ENCODE measurements at regions not wholly inside any gene's neighbourhood (a gene's known extent, or its start where the extent isn't known, plus 50 kb on each side); places are given as distances from the start of the nearest gene placed in this dataset.

DNA sequence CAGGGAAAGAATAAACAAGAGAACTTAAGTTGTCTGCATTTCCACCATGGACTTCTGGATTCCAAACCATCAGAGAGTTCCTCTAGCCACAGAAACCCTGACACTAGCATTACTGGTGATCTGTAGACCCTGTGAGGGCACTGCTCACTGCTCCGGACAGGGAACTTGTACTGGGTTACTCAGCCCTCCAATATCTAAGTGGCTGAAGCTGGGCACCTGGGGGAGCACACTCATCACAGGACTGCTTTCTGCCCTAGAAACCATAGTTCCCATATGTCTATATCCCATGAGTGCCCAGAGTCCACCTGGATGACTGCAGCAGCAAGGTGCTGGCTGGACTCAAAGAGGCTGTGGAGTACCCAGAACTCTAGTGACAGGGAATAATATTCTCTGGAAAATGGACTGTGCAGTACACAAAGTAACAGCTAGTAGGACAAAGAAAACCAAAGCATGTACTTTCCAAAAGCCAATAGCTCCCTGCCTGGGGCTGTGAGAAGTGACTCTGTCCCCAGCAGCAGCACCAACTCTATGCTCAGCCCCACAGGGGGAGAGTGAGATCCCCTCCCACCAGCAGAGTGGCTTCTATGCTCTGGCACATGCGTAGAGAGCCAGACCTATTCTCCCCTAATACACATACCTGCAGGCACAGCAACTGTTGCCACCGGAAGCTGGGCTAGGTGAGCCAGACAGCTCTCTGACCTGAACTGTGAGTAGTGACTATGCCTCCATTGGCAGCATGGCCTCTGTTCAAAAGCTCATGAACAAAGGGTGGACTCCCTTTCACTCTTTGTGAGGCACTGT is 472.9 kb upstream of the FTMT start:
- no peak for TF ChIP-seq TRIM24 (CRISPR knock-in tag; IDR thresholded peaks at IDR 0.05)
- no peak for TF ChIP-seq JUND (CRISPR knock-in tag; IDR thresholded peaks at IDR 0.05)
- no peak for TF ChIP-seq MAF1 (CRISPR knock-in tag; IDR thresholded peaks at IDR 0.05; ENCODE audit: borderline replicate concordance)
- TF ChIP-seq, protein P1, sequence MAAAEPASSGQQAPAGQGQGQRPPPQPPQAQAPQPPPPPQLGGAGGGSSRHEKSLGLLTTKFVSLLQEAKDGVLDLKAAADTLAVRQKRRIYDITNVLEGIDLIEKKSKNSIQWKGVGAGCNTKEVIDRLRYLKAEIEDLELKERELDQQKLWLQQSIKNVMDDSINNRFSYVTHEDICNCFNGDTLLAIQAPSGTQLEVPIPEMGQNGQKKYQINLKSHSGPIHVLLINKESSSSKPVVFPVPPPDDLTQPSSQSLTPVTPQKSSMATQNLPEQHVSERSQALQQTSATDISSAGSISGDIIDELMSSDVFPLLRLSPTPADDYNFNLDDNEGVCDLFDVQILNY (CRISPR knock-in tag; conservative IDR thresholded peaks at IDR 0.05), result no peak
- no peak for TF ChIP-seq CBX5 (CRISPR knock-in tag; IDR thresholded peaks at IDR 0.05; ENCODE audit: borderline replicate concordance)
- no peak for TF ChIP-seq ZNF607 (CRISPR knock-in tag; IDR thresholded peaks at IDR 0.05; ENCODE audit: borderline replicate concordance)
- no peak for TF ChIP-seq TCF7 (IDR thresholded peaks at IDR 0.05; ENCODE audit: low read depth)
- no peak for TF ChIP-seq SIX4 (CRISPR knock-in tag; IDR thresholded peaks at IDR 0.05)
